B cell (primary cell): ENCODE measurements at regions not wholly inside any gene's neighbourhood (a gene's known extent, or its start where the extent isn't known, plus 50 kb on each side); places are given as distances from the start of the nearest gene placed in this dataset.

ENCODE experiments used
- EZH2 ChIP-seq: IDR thresholded peaks from 2 replicates; pipeline ENCODE4 v1.6.1; 2012; ENCODE audit warnings: borderline replicate concordance, low read depth, mild to moderate bottlenecking, moderate library complexity, low read length; ENCODE audit not compliant: insufficient read depth, poor library complexity, severe bottlenecking
- TF ChIP-seq, protein P1 (sequence below): fragments of 200-600 bp; IDR thresholded peaks from one replicate; pipeline ENCODE4 v1.8.0; 2022; ENCODE audit warnings: antibody characterized with exemption, mild to moderate bottlenecking

GRCh38 chr15:89395031-89395430 lies 60.4 kb upstream of the POLG start:
- TF ChIP-seq, protein P1, sequence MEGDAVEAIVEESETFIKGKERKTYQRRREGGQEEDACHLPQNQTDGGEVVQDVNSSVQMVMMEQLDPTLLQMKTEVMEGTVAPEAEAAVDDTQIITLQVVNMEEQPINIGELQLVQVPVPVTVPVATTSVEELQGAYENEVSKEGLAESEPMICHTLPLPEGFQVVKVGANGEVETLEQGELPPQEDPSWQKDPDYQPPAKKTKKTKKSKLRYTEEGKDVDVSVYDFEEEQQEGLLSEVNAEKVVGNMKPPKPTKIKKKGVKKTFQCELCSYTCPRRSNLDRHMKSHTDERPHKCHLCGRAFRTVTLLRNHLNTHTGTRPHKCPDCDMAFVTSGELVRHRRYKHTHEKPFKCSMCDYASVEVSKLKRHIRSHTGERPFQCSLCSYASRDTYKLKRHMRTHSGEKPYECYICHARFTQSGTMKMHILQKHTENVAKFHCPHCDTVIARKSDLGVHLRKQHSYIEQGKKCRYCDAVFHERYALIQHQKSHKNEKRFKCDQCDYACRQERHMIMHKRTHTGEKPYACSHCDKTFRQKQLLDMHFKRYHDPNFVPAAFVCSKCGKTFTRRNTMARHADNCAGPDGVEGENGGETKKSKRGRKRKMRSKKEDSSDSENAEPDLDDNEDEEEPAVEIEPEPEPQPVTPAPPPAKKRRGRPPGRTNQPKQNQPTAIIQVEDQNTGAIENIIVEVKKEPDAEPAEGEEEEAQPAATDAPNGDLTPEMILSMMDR: no peak
- no peak for TF ChIP-seq EZH2
